Aorta (tissue), 5 donors: ENCODE measurements at regions not wholly inside any gene's neighbourhood (a gene's known extent, or its start where the extent isn't known, plus 50 kb on each side); places are given as distances from the start of the nearest gene placed in this dataset.

Experiments used
- ATAC-seq: fragments of 200-7000 bp; cut with Tn5 transposase; one replicate; pipeline ENCODE4 v1.9.1; 2022; ENCODE audit warnings: moderate library complexity; ENCODE audit not compliant: low FRiP score
- DNase-seq, 2 donors: peaks; one replicate each; pipeline ENCODE4 v3.0.0-alpha.2; 2020
- H3K27ac ChIP-seq, 2 donors: one replicate each; pipeline ENCODE4 v1.5.1; 2013; ENCODE audit warnings: low read length in 2 of 2, mild to moderate bottlenecking in 2 of 2, moderate library complexity in 2 of 2, control low read depth in 1 of 2, inconsistent platforms in 1 of 2, low read depth in 1 of 2
- H3K27me3 ChIP-seq, 2 donors: one replicate each; pipeline ENCODE4 v1.6.1; 2013; ENCODE audit warnings: control low read depth in 1 of 2, low read length in 1 of 2, mild to moderate bottlenecking in 1 of 2, moderate library complexity in 1 of 2; ENCODE audit not compliant: insufficient read depth in 2 of 2, control insufficient read depth in 1 of 2
- H3K36me3 ChIP-seq, 2 donors: one replicate each; pipeline ENCODE4 v1.6.1; 2013; ENCODE audit warnings: control low read depth in 1 of 2, low read length in 1 of 2, mild to moderate bottlenecking in 1 of 2; ENCODE audit not compliant: insufficient read depth in 2 of 2, control insufficient read depth in 1 of 2
- H3K4me1 ChIP-seq, 2 donors: one replicate each; pipeline ENCODE4 v1.6.1; 2013; ENCODE audit warnings: low read length in 2 of 2, control low read depth in 1 of 2, mild to moderate bottlenecking in 1 of 2, moderate library complexity in 1 of 2; ENCODE audit not compliant: insufficient read depth in 2 of 2, control insufficient read depth in 1 of 2
- H3K4me3 ChIP-seq, 2 donors: one replicate each; pipeline ENCODE4 v1.5.1; 2013; ENCODE audit warnings: low read length in 2 of 2, control low read depth in 1 of 2, mild to moderate bottlenecking in 1 of 2
- H3K9me3 ChIP-seq: one replicate; pipeline ENCODE4 v1.6.1; 2013; ENCODE audit warnings: mild to moderate bottlenecking, low read length; ENCODE audit not compliant: control insufficient read depth
- WGBS, 2 donors: extraction: QIAGEN DNeasy Blood & Tissue Kit; methylation state at CpG; one replicate each; pipeline ENCODE4 v1.1.7; 2013; 5-methylcytosine and 5-hydroxymethylcytosine counted together
- intact Hi-C, 2 donors: fragments of 100-400 bp; cut with DNase I; formaldehyde crosslinking; loops; one replicate each; pipeline versions ENCODE4 v1.14.2 to v1.15.0; 2022
- donor health status: healthy with polysubstance abuse.
- donor health status: Bipolar disorder and iron deficiency.
- donor health status: DM: no; HTN: no; CAD: no.
- donor health status: DM: no; HTN: no; CAD: no.
- donor health status: DM: yes; HTN: yes; CAD: no.

DNA sequence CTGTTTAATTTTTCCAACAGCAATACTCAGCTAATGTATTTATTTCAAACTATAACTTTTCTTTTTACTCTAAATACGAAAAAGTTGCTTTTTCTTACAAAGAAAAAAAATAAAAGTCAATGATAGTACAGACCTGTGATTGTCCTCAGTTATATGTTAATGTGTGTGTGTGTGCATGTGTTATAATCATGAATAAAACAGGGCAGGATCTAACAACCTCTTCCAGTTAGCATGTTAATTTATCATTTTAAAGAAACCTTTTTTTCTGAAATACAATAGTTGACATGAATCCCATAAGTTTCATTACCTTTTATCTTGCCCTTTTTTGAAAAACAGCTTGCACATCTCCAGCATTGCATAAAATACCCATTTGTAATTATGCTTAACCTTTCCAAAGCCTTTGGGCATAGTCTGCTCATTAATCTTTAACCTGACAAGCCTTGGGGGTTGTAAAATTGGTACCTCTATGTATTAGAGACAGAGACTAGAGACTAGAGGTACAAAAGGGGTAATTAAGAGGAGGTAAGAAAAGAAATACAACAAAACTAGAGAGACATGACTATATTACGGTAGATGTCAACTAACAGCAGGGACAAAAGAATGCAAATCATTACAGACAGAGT lies 828.1 kb downstream of the OLFM4 start:
- Histone ChIP-seq H3K27ac (no peak overlapping the region), H3K36me3 (no peaks in the 10 kb centered on the region), H3K27me3 (no peaks in the 10 kb centered on the region), H3K9me3 (no peaks in the 10 kb centered on the region), H3K4me3 (no peak overlapping the region), H3K4me1 (no peaks in the 10 kb centered on the region)
- intact Hi-C loops: no loop called here
- DNase-seq (no peak), ATAC-seq (no peak)
- 64 to 65% methylated on average over 2 of the region's 2 CpGs for WGBS, 2 donors

GRCh38 chr13:53863520-53863919 lies 834.9 kb downstream of the OLFM4 start:
- Histone ChIP-seq H3K36me3 (no peaks in the 10 kb centered on the region), H3K4me1 (no peaks in the 10 kb centered on the region), H3K27me3 (no peaks in the 10 kb centered on the region), H3K27ac (no peak overlapping the region), H3K4me3 (no peak overlapping the region), H3K9me3 (no peaks in the 10 kb centered on the region)
- DNase-seq (no peak), ATAC-seq (no peak)
- intact Hi-C loops: no loop called here
- WGBS, 2 donors: 82 to 90% methylated on average over 1 of the region's 1 CpG

GRCh38 chr13:53873558-53873957 lies 844.9 kb downstream of the OLFM4 start:
- WGBS, 2 donors: 82 to 87% methylated on average over 15 of the region's 15 CpGs
- no peaks in the 10 kb centered on the region for H3K4me1 ChIP-seq
- ATAC-seq: no peak
- H3K4me3 ChIP-seq: no peak overlapping the region
- DNase-seq: no peak
- H3K27ac ChIP-seq: no peak overlapping the region
- no peaks in the 10 kb centered on the region for H3K9me3 ChIP-seq
- H3K36me3 ChIP-seq: no peaks in the 10 kb centered on the region
- H3K27me3 ChIP-seq: no peaks in the 10 kb centered on the region
- intact Hi-C loops: no loop called here

GRCh38 chr13:53878861-53879260 lies 850.2 kb downstream of the OLFM4 start:
- intact Hi-C loops: no loop called here
- DNase-seq (no peak), ATAC-seq (no peak)
- H3K4me1 ChIP-seq: no peaks in the 10 kb centered on the region
- H3K27me3 ChIP-seq: no peaks in the 10 kb centered on the region
- H3K36me3 ChIP-seq: no peaks in the 10 kb centered on the region
- no peaks in the 10 kb centered on the region for H3K9me3 ChIP-seq
- no peak overlapping the region for H3K27ac ChIP-seq
- no peak overlapping the region for H3K4me3 ChIP-seq
- 24 to 33% methylated on average over 1 of the region's 1 CpG for WGBS, 2 donors

- Histone ChIP-seq H3K27me3 (no peaks in the 10 kb centered on the region), H3K9me3 (no peaks in the 10 kb centered on the region), H3K27ac (no peak overlapping the region), H3K36me3 (no peaks in the 10 kb centered on the region), H3K4me3 (no peak overlapping the region), H3K4me1 (no peaks in the 10 kb centered on the region)
- ATAC-seq (no peak), DNase-seq (no peak)
- WGBS, 2 donors: 44 to 46% methylated on average over 1 of the region's 1 CpG
- intact Hi-C loops: no loop called here
Observed at GRCh38 chr13:53885997-53886396, 857.4 kb downstream of the OLFM4 start.

DNA sequence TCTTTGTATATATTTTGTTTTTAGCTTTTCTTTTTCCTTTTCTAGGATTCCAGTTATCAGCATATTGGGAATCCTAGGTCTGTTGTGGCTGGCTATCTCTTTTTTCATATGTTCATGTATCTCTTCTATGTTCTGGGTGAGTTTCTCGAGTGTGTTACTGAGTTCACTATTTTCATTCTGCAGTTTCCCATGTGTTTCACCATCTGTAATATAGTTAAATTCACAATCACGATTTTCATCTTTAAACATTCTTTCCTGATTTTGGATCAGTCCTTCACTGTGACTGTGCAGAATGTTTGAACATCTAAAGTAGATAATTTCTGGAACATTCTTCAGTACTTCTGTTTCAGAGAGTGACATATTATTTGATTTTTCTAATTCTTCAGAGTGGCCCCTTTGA lies 862.1 kb downstream of the OLFM4 start:
- intact Hi-C loops: no loop called here
- WGBS, 2 donors: 68 to 75% methylated on average over 2 of the region's 2 CpGs
- H3K27ac ChIP-seq: no peak overlapping the region

DNA sequence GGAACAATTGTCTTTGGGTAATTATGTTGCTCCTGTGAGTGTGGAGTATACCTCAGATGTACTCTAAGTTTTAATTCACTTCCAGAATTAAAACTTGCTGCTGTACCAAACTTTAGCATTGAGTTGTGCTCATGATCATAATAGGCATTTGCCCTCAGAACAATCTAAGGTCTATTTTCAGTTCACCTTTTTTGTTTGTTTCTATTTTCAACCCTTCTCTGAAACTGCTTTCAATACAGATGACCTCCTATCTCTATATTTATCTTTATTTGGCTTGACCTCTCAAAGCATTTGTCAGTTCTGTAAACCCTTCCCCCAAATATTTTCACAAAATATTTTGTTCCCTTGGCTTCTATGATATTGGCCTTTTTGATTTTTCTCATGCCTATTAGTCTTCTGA lies 873.0 kb downstream of the OLFM4 start:
- Histone ChIP-seq H3K36me3 (no peaks in the 10 kb centered on the region), H3K27me3 (no peaks in the 10 kb centered on the region), H3K4me3 (no peak overlapping the region), H3K4me1 (no peaks in the 10 kb centered on the region), H3K27ac (no peak overlapping the region), H3K9me3 (no peaks in the 10 kb centered on the region)
- no peak for DNase-seq
- intact Hi-C loops: no loop called here
- no peak for ATAC-seq

More for the DNA sequence above, 862.1 kb downstream of the OLFM4 start:
- Histone ChIP-seq H3K27me3 (no peaks in the 10 kb centered on the region), H3K9me3 (no peaks in the 10 kb centered on the region), H3K36me3 (no peaks in the 10 kb centered on the region), H3K4me3 (no peak overlapping the region), H3K4me1 (no peaks in the 10 kb centered on the region)
- no peak for ATAC-seq
- DNase-seq: no peak

- H3K9me3 ChIP-seq: no peaks in the 10 kb centered on the region
- ATAC-seq (no peak), DNase-seq (no peak)
- no peak overlapping the region for H3K27ac ChIP-seq
- no peak overlapping the region for H3K4me3 ChIP-seq
- intact Hi-C loops: no loop called here
- 21 to 32% methylated on average over 2 of the region's 2 CpGs for WGBS, 2 donors
- no peaks in the 10 kb centered on the region for H3K4me1 ChIP-seq
- H3K36me3 ChIP-seq: no peaks in the 10 kb centered on the region
- H3K27me3 ChIP-seq: no peaks in the 10 kb centered on the region
Observed at GRCh38 chr13:53907891-53908290, 879.3 kb downstream of the OLFM4 start.

DNA sequence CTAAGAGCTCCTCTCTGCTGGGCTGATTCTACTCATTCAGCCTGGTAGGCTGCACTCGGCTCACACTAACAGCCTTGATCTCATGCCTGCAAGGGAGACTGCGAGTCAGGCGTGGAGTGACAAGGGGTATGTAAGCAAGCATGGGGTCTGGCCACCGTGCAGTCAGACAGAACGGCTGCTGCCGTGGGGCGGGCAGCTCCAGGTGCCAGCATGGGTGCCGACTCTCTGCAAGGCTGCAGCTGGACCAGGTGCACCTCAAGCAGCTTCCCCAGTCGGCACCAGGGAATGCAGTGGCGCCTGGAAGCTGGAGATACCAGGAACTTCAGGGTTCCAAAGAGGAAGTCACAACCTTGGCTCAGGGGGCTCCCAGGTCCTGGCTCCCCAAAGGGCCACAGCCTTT lies 892.3 kb downstream of the OLFM4 start:
- intact Hi-C loops: no loop called here
- no peak for ATAC-seq
- Histone ChIP-seq H3K27ac (no peak overlapping the region), H3K4me1 (no peaks in the 10 kb centered on the region), H3K36me3 (no peaks in the 10 kb centered on the region), H3K4me3 (no peak overlapping the region), H3K27me3 (peaks cover 0 to 2% of the 10 kb centered on the region in 2 donors), H3K9me3 (no peaks in the 10 kb centered on the region)
- WGBS, 2 donors: 79% methylated on average over 10 of the region's 10 CpGs
- peak; percentile 30 to 40 for DNase-seq
